Fibroblast of lung (primary cell): ENCODE measurements at regions not wholly inside any gene's neighbourhood (a gene's known extent, or its start where the extent isn't known, plus 50 kb on each side); places are given as distances from the start of the nearest gene placed in this dataset.
"Not testable (repeated sequence)": the region's sequence is repeated elsewhere in the genome, so short reads cannot be mapped to it uniquely, and the experiment has no call there.

Experiments used
- DNase-seq, 2 donors: peaks; one replicate each; pipeline versions ENCODE4 v3.0.0 to v3.0.0-alpha.2; 2010; ENCODE audit warnings: low read depth in 2 of 2
- H2AFZ ChIP-seq: 2 replicates; pipeline ENCODE4 v1.5.1; 2012; ENCODE audit warnings: low read length, control low read depth, inconsistent platforms
- H3K27ac ChIP-seq: 2 replicates; pipeline ENCODE4 v1.5.1; 2011; ENCODE audit warnings: low read length, control low read depth; ENCODE audit not compliant: insufficient read depth
- H3K27me3 ChIP-seq: 2 replicates; pipeline ENCODE4 v1.5.1; 2011; ENCODE audit warnings: mild to moderate bottlenecking, low read length; ENCODE audit not compliant: control insufficient read depth, insufficient read depth
- H3K36me3 ChIP-seq: 2 replicates; pipeline ENCODE4 v1.5.1; 2011; ENCODE audit warnings: low read length; ENCODE audit not compliant: control insufficient read depth, insufficient read depth
- H3K4me1 ChIP-seq: 2 replicates; pipeline ENCODE4 v1.5.1; 2011; ENCODE audit warnings: low read length; ENCODE audit not compliant: control insufficient read depth, insufficient read depth; ENCODE audit errors: extremely low read depth
- H3K4me2 ChIP-seq: 2 replicates; pipeline ENCODE4 v1.5.1; 2011; ENCODE audit warnings: low read length, control low read depth; ENCODE audit not compliant: insufficient read depth; ENCODE audit errors: extremely low read depth
- H3K4me3 ChIP-seq, 4 experiments: fragments of 200-600 bp in 1 of 4; sonication (generic) in 1 of 4; replicated peaks in 1 of 4; 2 replicates each; pipeline ENCODE4 v1.5.1; 2011 to 2016; ENCODE audit warnings: low read length in 4 of 4, low read depth in 3 of 4, mild to moderate bottlenecking in 3 of 4, control low read depth in 2 of 4, inconsistent platforms in 1 of 4, mixed read lengths in 1 of 4; ENCODE audit not compliant: insufficient read depth in 1 of 4; ENCODE audit errors: control extremely low read depth in 1 of 4
- H3K79me2 ChIP-seq: 2 replicates; pipeline ENCODE4 v1.5.1; 2012; ENCODE audit warnings: mild to moderate bottlenecking, low read length, inconsistent platforms; ENCODE audit not compliant: control insufficient read depth, insufficient read depth
- H3K9ac ChIP-seq: 2 replicates; pipeline ENCODE4 v1.5.1; 2011; ENCODE audit warnings: mild to moderate bottlenecking, low read length, control low read depth; ENCODE audit not compliant: insufficient read depth
- H3K9me3 ChIP-seq: 2 replicates; pipeline ENCODE4 v1.5.1; 2012; ENCODE audit warnings: low read depth, low read length; ENCODE audit not compliant: control insufficient read depth, insufficient read depth
- H4K20me1 ChIP-seq: 2 replicates; pipeline ENCODE4 v1.5.1; 2011; ENCODE audit warnings: low read length; ENCODE audit not compliant: control insufficient read depth, insufficient read depth; ENCODE audit errors: extremely low read depth
- EZH2 ChIP-seq: IDR thresholded peaks from 2 replicates; pipeline ENCODE4 v1.5.1; 2012; ENCODE audit warnings: low read length, control low read depth, mild to moderate bottlenecking; ENCODE audit errors: missing control alignments
- TF ChIP-seq, protein P1 (sequence below), 2 donors: IDR thresholded peaks in 1 of 2; conservative IDR thresholded peaks in 1 of 2; 1 replicate in 1 of 2; 2 replicates in 1 of 2; pipeline ENCODE4 v1.5.1; 2011 to 2012; ENCODE audit warnings: low read length in 2 of 2, control low read depth in 1 of 2, inconsistent platforms in 1 of 2, low read depth in 1 of 2, mild to moderate bottlenecking in 1 of 2

DNA sequence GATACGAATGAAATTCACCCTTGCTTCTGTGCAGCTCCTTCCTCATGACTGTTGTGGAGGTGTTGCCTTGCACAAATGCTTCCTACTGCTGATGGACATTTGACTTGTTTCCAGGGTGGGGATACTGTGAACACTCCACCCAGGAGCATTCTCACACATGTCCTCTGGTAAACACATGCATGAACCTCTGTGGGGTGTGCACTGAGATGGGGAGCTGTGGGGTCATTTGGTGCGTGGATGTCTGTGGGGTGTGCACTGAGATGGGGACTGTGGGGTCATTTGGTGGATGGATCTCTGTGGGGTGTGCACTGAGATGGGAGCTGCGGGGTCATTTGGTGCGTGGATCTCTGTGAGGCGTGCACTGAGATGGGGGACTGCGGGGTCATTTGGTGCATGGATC is 72.9 kb upstream of the IRX4 start:
- Histone ChIP-seq H4K20me1 (no peaks in the 10 kb centered on the region), H3K79me2 (no peaks in the 10 kb centered on the region), H3K27me3 (no peaks in the 10 kb centered on the region), H3K9me3 (no peaks in the 10 kb centered on the region), H3K4me3 (no peak overlapping the region), H3K9ac (no peak overlapping the region), H3K36me3 (no peaks in the 10 kb centered on the region), H3K27ac (no peak overlapping the region), H3K4me1 (no peaks in the 10 kb centered on the region), H3K4me2 (no peak overlapping the region), H2AFZ (no peak overlapping the region)
- DNase-seq = no peak
- TF ChIP-seq, protein P1, sequence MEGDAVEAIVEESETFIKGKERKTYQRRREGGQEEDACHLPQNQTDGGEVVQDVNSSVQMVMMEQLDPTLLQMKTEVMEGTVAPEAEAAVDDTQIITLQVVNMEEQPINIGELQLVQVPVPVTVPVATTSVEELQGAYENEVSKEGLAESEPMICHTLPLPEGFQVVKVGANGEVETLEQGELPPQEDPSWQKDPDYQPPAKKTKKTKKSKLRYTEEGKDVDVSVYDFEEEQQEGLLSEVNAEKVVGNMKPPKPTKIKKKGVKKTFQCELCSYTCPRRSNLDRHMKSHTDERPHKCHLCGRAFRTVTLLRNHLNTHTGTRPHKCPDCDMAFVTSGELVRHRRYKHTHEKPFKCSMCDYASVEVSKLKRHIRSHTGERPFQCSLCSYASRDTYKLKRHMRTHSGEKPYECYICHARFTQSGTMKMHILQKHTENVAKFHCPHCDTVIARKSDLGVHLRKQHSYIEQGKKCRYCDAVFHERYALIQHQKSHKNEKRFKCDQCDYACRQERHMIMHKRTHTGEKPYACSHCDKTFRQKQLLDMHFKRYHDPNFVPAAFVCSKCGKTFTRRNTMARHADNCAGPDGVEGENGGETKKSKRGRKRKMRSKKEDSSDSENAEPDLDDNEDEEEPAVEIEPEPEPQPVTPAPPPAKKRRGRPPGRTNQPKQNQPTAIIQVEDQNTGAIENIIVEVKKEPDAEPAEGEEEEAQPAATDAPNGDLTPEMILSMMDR (conservative IDR thresholded peaks at IDR 0.05 in 1 of 2, IDR thresholded peaks at IDR 0.05 in 1 of 2; ENCODE audit: low read depth in 1 of 2, low read length in 2 of 2) = no peak
- TF ChIP-seq EZH2 = no peak

DNA sequence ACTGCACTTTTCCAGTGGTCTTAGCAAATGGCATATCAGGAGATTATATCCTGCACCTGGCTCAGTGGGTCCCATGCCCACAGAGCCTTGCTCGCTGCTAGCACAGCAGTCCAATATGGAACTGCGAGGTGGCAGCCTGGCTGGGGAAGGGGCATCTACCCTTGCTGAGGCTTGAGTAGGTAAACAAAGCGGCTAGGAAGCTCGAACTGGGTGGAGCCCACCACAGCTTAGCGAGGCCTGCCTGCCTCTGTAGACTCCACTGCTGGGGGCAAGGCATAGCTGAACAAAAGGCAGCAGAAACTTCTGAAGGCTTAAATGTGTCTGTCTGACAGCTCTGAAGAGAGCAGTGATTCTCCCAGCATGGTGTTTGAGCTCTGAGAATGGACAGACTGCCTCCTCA is 71.0 kb upstream of the IRX4 start:
- not testable (repeated sequence) for H3K27ac ChIP-seq, H2AFZ ChIP-seq, H3K36me3 ChIP-seq, H3K27me3 ChIP-seq, H3K4me2 ChIP-seq, H3K79me2 ChIP-seq, H3K9ac ChIP-seq, H3K4me3 ChIP-seq, H4K20me1 ChIP-seq, DNase-seq, H3K4me1 ChIP-seq, H3K9me3 ChIP-seq

DNA sequence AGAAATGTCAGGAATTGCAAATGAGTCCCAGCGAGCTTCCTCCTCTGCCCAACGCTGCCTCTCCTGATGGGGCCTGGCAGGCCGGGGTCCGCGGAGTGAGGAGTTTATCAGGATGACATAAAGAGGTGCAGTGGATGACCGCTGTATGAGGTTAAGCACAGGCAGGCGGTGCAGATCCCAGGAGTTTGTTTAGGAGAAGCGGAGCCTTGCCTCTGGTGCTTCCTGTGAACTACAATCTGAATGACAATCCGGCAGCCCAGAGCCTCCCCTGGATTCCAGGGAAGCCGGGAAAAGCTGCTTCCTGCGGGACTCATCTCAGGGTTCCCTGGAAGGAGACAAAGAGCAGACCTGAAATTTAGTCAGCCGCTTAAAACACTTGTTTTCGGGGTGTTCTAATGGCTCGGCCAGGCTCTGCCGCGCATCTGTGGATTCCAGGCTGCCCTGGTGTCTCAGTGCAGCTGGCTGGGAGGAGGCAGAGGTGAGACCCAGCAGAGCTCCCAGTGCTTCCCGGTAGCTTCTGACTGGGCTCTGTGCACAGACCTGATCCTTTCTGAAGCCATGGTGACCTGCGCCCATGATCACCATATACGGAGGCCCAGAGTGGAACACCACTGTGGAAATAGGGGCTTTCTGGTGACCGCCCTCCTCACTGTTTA is 69.8 kb upstream of the IRX4 start:
- H4K20me1 ChIP-seq = no peaks in the 10 kb centered on the region
- no peaks in the 10 kb centered on the region for H3K36me3 ChIP-seq
- TF ChIP-seq, protein P1 (conservative IDR thresholded peaks at IDR 0.05 in 1 of 2, IDR thresholded peaks at IDR 0.05 in 1 of 2; ENCODE audit: low read depth in 1 of 2, low read length in 2 of 2) = no peak
- TF ChIP-seq EZH2 = no peak
- no peaks in the 10 kb centered on the region for H3K9me3 ChIP-seq
- no peak for DNase-seq
- no peaks in the 10 kb centered on the region for H3K27me3 ChIP-seq
- no peak overlapping the region for H3K9ac ChIP-seq
- H3K4me2 ChIP-seq = no peak overlapping the region
- no peak overlapping the region for H2AFZ ChIP-seq
- H3K27ac ChIP-seq = no peak overlapping the region
- no peak overlapping the region for H3K4me3 ChIP-seq
- H3K4me1 ChIP-seq = no peaks in the 10 kb centered on the region
- no peaks in the 10 kb centered on the region for H3K79me2 ChIP-seq
